GM21529 (cell line): ENCODE measurements at regions not wholly inside any gene's neighbourhood (a gene's known extent, or its start where the extent isn't known, plus 50 kb on each side); places are given as distances from the start of the nearest gene placed in this dataset.
A peak's percentile ranks its signal among the peaks of the same experiment; 100 is the strongest.
"Not testable (repeated sequence)": the region's sequence is repeated elsewhere in the genome, so short reads cannot be mapped to it uniquely, and the experiment has no call there.

Source experiments
- ATAC-seq: cut with Tn5 transposase; IDR thresholded peaks from one replicate; pipeline ENCODE4 v1.9.1; 2021; ENCODE audit not compliant: unreplicated experiment

DNA sequence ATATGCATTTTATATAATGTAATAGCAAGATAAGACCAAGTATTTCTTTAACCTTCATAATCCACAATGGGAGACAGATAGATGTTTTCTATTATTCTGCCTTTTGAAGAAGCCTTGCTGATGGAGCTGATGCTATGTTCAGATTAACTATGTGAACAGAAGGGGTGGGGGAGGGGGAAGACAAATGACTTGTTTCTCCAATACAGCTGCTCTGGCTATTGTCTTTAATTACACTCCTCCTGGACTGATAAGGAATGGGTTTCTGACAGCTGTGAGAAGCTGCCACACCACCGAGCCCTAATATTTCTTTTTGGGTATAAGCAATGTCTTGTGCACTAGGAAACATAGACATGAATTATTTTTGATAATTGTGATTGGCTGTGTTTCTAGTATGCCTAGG is 62.0 kb downstream of the CAVIN4 start:
- ATAC-seq: no peak

GRCh38 chr9:100640447-100641050 is 62.7 kb downstream of the CAVIN4 start:
- no peak for ATAC-seq

DNA sequence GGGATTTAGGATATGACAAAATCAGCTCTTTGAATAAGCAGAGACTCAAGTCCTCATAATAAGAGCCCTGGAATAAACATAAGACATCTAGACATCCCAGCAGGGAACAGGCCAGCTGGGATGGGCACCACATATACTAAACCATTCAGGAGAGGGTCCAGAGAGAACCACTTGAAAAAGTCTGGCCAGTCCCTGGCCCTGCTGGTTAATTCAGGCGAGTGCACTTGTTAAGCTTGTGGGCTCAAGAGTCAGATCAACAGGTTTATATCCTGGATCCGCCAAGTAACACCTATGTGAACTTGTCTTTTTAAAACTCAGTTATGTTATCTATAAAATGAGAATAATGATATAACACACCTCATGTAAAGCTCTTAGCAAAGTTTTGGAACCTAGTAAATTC is 63.3 kb downstream of the CAVIN4 start:
- no peak for ATAC-seq

DNA sequence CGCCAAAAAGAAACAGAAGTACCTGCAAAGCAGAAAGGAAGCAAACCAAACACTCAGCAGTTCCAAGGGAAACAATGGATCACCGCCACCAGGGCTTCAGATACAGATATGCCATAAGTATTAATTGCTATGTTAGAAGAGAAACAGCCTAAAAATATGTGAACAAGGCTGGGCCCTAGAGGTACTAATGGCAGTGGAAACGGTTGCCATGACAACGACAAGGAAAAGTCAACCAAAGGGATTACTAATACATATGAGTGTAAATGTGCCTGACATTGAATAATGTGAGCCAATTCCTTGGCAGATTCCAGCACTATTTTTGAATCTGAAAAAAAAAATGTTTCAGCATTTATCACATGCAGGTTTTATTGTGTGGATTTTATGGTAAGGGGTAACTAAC is 75.0 kb downstream of the CAVIN4 start:
- ATAC-seq: no peak

GRCh38 chr9:100653643-100654334 is 75.9 kb downstream of the CAVIN4 start:
- no peak for ATAC-seq

DNA sequence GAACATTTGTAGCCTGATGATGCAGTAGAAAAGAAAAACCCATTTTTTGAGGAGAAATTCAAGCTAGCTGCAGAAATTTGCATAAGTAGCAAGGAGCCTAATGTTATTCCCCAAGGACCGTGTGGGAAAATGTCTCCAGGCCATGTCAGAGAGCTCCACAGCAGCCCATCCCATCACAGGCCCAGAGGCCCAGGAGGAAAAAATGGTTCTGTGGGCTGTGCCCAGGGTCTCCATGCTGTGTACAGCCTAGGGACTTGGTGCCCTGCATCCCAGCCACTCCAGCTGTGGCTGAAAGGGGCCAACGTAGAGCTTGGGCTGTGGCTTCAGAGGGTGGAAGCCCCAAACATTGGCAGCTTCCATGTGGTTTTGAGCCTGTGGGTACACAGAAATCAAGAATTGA is 79.0 kb downstream of the CAVIN4 start:
- ATAC-seq: not testable (repeated sequence)

DNA sequence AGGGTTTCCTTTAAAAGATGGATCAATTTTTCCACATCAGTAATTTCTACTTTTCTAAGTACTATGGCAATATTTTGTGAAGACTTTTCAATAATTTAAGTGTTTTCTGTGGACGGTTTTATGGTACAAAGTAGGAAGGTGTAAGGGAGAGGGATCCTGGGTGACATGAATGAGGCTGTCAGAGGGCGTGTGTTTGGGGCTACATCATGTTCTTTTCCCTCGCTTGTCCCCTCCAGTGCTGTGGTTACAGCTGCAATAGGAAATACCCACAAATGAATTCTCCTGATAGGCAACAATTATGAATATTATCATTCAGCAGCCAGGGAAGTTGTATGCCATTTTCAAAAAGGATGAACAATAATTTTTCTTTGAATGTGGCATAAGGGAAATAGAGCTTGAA is 83.8 kb downstream of the CAVIN4 start:
- no peak for ATAC-seq

- no peak for ATAC-seq
Measured at GRCh38 chr9:100662122-100662521, 84.2 kb downstream of the CAVIN4 start.

- ATAC-seq: no peak
Measured at GRCh38 chr9:100667448-100667847, 89.6 kb downstream of the CAVIN4 start.

GRCh38 chr9:100668024-100668423 is 90.1 kb downstream of the CAVIN4 start:
- ATAC-seq: no peak

GRCh38 chr9:100669968-100670367 is 92.1 kb downstream of the CAVIN4 start:
- no peak for ATAC-seq

GRCh38 chr9:100670719-100671118 is 92.8 kb downstream of the CAVIN4 start:
- ATAC-seq: peak; percentile 77

GRCh38 chr9:100671898-100672297 is 94.0 kb downstream of the CAVIN4 start:
- no peak for ATAC-seq

DNA sequence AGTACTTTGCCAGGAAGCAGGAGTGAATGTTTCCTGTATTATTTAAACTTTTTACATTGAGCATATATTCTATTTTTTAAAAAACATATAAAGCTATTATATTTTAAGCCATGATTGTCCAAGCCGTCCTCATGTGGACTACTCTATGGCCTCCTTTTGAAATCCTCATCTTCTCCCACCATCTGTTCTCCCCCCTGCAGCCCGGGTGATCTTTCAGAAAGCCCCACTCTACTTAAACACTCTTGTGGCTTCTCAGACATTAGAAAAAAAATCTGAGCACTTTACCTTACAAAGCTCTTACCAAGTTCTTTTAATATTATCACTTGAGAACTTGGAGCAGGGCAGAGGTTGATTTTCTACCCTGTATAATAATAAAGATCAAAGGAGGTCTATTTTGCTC is 95.4 kb downstream of the CAVIN4 start:
- ATAC-seq: no peak

GRCh38 chr9:100674419-100675122 is 96.7 kb downstream of the CAVIN4 start:
- ATAC-seq: no peak

- ATAC-seq: no peak
Measured at GRCh38 chr9:100679834-100680233, 102.0 kb downstream of the CAVIN4 start.

DNA sequence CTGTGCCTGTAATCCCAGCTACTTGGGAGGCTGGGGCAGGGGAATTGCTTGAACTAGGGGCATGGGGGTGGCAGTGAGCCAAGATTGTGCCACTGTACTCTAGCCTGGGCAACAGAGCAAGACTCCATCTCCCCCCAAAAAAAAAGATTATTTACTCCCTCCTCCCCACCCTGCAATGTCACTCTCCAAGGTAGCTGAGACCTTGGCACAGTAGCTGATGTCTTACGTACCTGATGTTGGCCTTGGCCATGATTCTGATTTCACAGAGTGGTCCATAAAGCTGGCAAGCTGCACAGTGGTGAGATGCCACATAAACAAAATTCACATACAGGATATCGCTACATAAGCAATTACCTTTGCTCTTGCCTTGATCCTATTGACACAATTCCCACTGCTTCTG is 108.5 kb downstream of the CAVIN4 start:
- ATAC-seq: no peak

GRCh38 chr9:100689635-100690034 is 111.8 kb downstream of the CAVIN4 start:
- ATAC-seq: no peak

GRCh38 chr9:100690438-100690837 is 112.6 kb downstream of the CAVIN4 start:
- no peak for ATAC-seq

- ATAC-seq: no peak
Measured at GRCh38 chr9:100697339-100697738, 119.5 kb downstream of the CAVIN4 start.

- no peak for ATAC-seq
Measured at GRCh38 chr9:100698945-100699344, 121.1 kb downstream of the CAVIN4 start.

- no peak for ATAC-seq
Measured at GRCh38 chr9:100699668-100700067, 121.8 kb downstream of the CAVIN4 start.
